ENCODE measurements at regions not wholly inside any gene's neighbourhood (a gene's known extent, or its start where the extent isn't known, plus 50 kb on each side); places are given as distances from the start of the nearest gene placed in this dataset.

- TF ChIP-seq FOXK2 (IDR thresholded peaks at IDR 0.05), result no peak
- no peak for TF ChIP-seq ELF4 (IDR thresholded peaks at IDR 0.05)
- TF ChIP-seq ZNF384 (IDR thresholded peaks at IDR 0.05), result no peak
- TF ChIP-seq FOXM1 (IDR thresholded peaks at IDR 0.05; ENCODE audit: borderline replicate concordance), result no peak
- TF ChIP-seq PKNOX1 (IDR thresholded peaks at IDR 0.05), result no peak
- TF ChIP-seq ARNT (IDR thresholded peaks at IDR 0.05), result no peak
- TF ChIP-seq LEF1 (IDR thresholded peaks at IDR 0.05; ENCODE audit: borderline replicate concordance), result no peak
- TF ChIP-seq SP1 (IDR thresholded peaks at IDR 0.05), result no peak
- no peak for TF ChIP-seq NFRKB (IDR thresholded peaks at IDR 0.05)
- no peak for TF ChIP-seq FOXA1 (IDR thresholded peaks at IDR 0.05)
- no peak for TF ChIP-seq HDGF (IDR thresholded peaks at IDR 0.05; ENCODE audit: borderline replicate concordance)
- no peak for TF ChIP-seq TARDBP (IDR thresholded peaks at IDR 0.05)
These were observed 118.8 kb upstream of the FOXF1 start for GRCh38 chr16:86391486-86391885.
